Neural cell (in vitro differentiated cells): ENCODE measurements at regions not wholly inside any gene's neighbourhood (a gene's known extent, or its start where the extent isn't known, plus 50 kb on each side); places are given as distances from the start of the nearest gene placed in this dataset.

Experiments used
- H2AFZ ChIP-seq: fragments of 200-600, 300-800 bp; sonication (generic), shearing (Covaris generic); 2 replicates; pipeline ENCODE4 v1.6.0; 2014; ENCODE audit warnings: low read depth, mild to moderate bottlenecking, antibody characterized with exemption, low read length, moderate library complexity
- H3F3A ChIP-seq: fragments of 200-600 bp; shearing (Covaris generic); 2 replicates; pipeline ENCODE4 v1.6.1; 2016; ENCODE audit warnings: mild to moderate bottlenecking, moderate library complexity, mixed read lengths, antibody characterized with exemption, low read length; ENCODE audit not compliant: insufficient read depth, poor library complexity, severe bottlenecking
- H3K27ac ChIP-seq: fragments of 200-600, 300-800 bp; sonication (generic), shearing (Covaris generic); 2 replicates; pipeline ENCODE4 v1.5.1; 2014; ENCODE audit warnings: mild to moderate bottlenecking, low read length, moderate library complexity
- H3K27me3 ChIP-seq: fragments of 300-800, 200-600 bp; sonication (generic), shearing (Covaris generic); 2 replicates; pipeline ENCODE4 v1.6.0; 2014; ENCODE audit warnings: mild to moderate bottlenecking, low read depth, low read length, moderate library complexity; ENCODE audit not compliant: insufficient read depth
- H3K36me3 ChIP-seq: fragments of 300-800, 200-600 bp; sonication (generic), shearing (Covaris generic); 2 replicates; pipeline ENCODE4 v1.5.1; 2014; ENCODE audit warnings: mild to moderate bottlenecking, antibody characterized with exemption, low read length, moderate library complexity; ENCODE audit not compliant: insufficient read depth
- H3K4me2 ChIP-seq: fragments of 300-800, 200-600 bp; sonication (generic), shearing (Covaris generic); 2 replicates; pipeline ENCODE4 v1.6.0; 2014; ENCODE audit warnings: mild to moderate bottlenecking, low read length
- H3K4me3 ChIP-seq: fragments of 300-800, 200-600 bp; sonication (generic), shearing (Covaris generic); 2 replicates; pipeline ENCODE4 v1.5.1; 2014; ENCODE audit warnings: mild to moderate bottlenecking, low read length, moderate library complexity
- H3K79me2 ChIP-seq: fragments of 200-600 bp; shearing (Covaris generic); replicated peaks from 2 replicates; pipeline ENCODE4 v1.6.0; 2014; ENCODE audit warnings: mild to moderate bottlenecking, low read length, moderate library complexity; ENCODE audit not compliant: insufficient read depth
- H3K9ac ChIP-seq: fragments of 300-800, 200-600 bp; sonication (generic), shearing (Covaris generic); 2 replicates; pipeline ENCODE4 v1.6.1; 2016; ENCODE audit warnings: mild to moderate bottlenecking, low read length, mixed read lengths
- H3K9me2 ChIP-seq: fragments of 200-600 bp; shearing (Covaris generic); 2 replicates; pipeline ENCODE4 v1.6.1; 2016; ENCODE audit warnings: mild to moderate bottlenecking, low read length, mixed read lengths; ENCODE audit not compliant: insufficient read depth
- H3K9me3 ChIP-seq: fragments of 200-600, 300-800 bp; sonication (generic), shearing (Covaris generic); 2 replicates; pipeline ENCODE4 v1.6.1; 2016; ENCODE audit warnings: mild to moderate bottlenecking, mixed run types, low read length, moderate library complexity, mixed read lengths
- H4K20me1 ChIP-seq: fragments of 200-600 bp; shearing (Covaris generic); 2 replicates; pipeline ENCODE4 v1.6.1; 2016; ENCODE audit warnings: mild to moderate bottlenecking, mixed run types; ENCODE audit not compliant: insufficient read depth
- EP300 ChIP-seq: fragments of 450-650 bp; conservative IDR thresholded peaks from 2 replicates; pipeline ENCODE4 v1.6.1; 2014; ENCODE audit warnings: antibody characterized with exemption, mild to moderate bottlenecking, moderate library complexity; ENCODE audit not compliant: poor library complexity, severe bottlenecking
- EZH2 ChIP-seq: fragments of 200-600, 300-800 bp; shearing (Covaris generic), sonication (generic); IDR thresholded peaks from 2 replicates; pipeline ENCODE4 v1.6.1; 2014; ENCODE audit warnings: antibody characterized with exemption, low read length, borderline replicate concordance, mild to moderate bottlenecking; ENCODE audit not compliant: insufficient read depth, poor library complexity, severe bottlenecking
- MXI1 ChIP-seq: fragments of 450-650 bp; conservative IDR thresholded peaks from 2 replicates; pipeline ENCODE4 v1.6.1; 2014; ENCODE audit warnings: antibody characterized with exemption, mild to moderate bottlenecking; ENCODE audit not compliant: poor library complexity, severe bottlenecking
- POLR2AphosphoS5 ChIP-seq: IDR thresholded peaks from 2 replicates; pipeline ENCODE4 v1.6.1; 2012
- RAD21 ChIP-seq: fragments of 450-650 bp; conservative IDR thresholded peaks from 2 replicates; pipeline ENCODE4 v1.6.1; 2014; ENCODE audit warnings: antibody characterized with exemption, mild to moderate bottlenecking, moderate library complexity
- SMC3 ChIP-seq: fragments of 450-650 bp; conservative IDR thresholded peaks from 2 replicates; pipeline ENCODE4 v1.6.1; 2014; ENCODE audit warnings: antibody characterized with exemption, mild to moderate bottlenecking, moderate library complexity; ENCODE audit not compliant: poor library complexity
- TAF1 ChIP-seq: IDR thresholded peaks from 2 replicates; pipeline ENCODE4 v1.6.1; 2012; ENCODE audit warnings: low read depth
- TF ChIP-seq, protein P1 (sequence below): IDR thresholded peaks from 2 replicates; pipeline ENCODE4 v1.6.1; 2012; ENCODE audit warnings: borderline replicate concordance
- TF ChIP-seq, protein P2 (sequence below): fragments of 450-650 bp; IDR thresholded peaks from 2 replicates; pipeline ENCODE4 v1.5.1; 2014; ENCODE audit warnings: antibody characterized with exemption, mild to moderate bottlenecking, moderate library complexity; ENCODE audit not compliant: poor library complexity, severe bottlenecking

DNA sequence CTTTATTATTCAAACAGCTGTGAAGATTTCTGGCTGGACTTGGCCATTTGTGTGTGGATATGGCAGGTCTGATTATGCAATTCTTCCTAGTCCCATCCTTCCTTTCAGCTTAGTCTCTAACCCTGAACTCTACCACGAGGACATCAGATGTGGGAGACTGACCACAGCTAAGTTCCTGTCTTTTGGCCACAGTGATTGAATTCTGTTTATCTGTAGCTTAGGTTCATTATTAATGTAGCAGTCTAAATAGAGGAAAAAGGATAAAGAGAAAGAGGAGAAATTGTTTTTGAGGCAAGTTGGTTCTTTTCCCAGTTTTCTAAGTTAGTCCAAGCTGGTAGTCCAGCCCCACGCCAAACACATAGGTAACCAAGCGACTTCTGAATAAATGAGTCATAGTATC, 598.9 kb downstream of the RFPL4B start:
- no peak overlapping the region for H3K9ac ChIP-seq
- H3K27ac ChIP-seq, result no peak overlapping the region
- no peak overlapping the region for H2AFZ ChIP-seq
- H3F3A ChIP-seq, result no peaks in the 10 kb centered on the region
- H3K79me2 ChIP-seq, result no peaks in the 10 kb centered on the region
- TF ChIP-seq POLR2AphosphoS5, result no peak
- no peak for TF ChIP-seq MXI1
- TF ChIP-seq RAD21, result no peak
- TF ChIP-seq EP300, result no peak
- no peaks in the 10 kb centered on the region for H3K36me3 ChIP-seq
- H3K9me3 ChIP-seq, result no peaks in the 10 kb centered on the region
- no peaks in the 10 kb centered on the region for H4K20me1 ChIP-seq
- no peaks in the 10 kb centered on the region for H3K27me3 ChIP-seq
- no peak overlapping the region for H3K4me2 ChIP-seq
- no peak overlapping the region for H3K4me3 ChIP-seq
- H3K9me2 ChIP-seq, result no peaks in the 10 kb centered on the region

DNA sequence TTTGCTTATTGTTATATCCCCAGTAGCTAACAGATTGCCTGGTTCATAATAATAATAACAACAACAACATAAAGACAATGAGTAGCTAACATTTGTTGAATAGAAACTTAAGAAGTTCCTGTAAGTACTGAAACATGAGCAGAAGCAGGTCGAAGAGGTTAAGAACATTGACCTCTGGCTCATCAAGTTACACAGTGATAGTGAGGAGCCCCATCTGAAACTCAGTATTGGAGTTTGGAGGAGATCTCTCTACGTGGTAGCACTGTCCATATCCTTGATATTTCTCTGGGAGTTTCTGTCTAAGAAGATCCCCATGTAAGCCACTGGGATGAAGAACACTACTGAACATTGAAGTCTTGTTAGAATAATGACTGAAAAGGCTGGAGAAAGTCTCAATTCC, 600.4 kb downstream of the RFPL4B start:
- no peaks in the 10 kb centered on the region for H3K27me3 ChIP-seq
- no peaks in the 10 kb centered on the region for H3K36me3 ChIP-seq
- TF ChIP-seq EZH2 (no peak), EP300 (no peak), SMC3 (no peak), TAF1 (no peak), POLR2AphosphoS5 (no peak), RAD21 (no peak), MXI1 (no peak)
- TF ChIP-seq, protein P1, sequence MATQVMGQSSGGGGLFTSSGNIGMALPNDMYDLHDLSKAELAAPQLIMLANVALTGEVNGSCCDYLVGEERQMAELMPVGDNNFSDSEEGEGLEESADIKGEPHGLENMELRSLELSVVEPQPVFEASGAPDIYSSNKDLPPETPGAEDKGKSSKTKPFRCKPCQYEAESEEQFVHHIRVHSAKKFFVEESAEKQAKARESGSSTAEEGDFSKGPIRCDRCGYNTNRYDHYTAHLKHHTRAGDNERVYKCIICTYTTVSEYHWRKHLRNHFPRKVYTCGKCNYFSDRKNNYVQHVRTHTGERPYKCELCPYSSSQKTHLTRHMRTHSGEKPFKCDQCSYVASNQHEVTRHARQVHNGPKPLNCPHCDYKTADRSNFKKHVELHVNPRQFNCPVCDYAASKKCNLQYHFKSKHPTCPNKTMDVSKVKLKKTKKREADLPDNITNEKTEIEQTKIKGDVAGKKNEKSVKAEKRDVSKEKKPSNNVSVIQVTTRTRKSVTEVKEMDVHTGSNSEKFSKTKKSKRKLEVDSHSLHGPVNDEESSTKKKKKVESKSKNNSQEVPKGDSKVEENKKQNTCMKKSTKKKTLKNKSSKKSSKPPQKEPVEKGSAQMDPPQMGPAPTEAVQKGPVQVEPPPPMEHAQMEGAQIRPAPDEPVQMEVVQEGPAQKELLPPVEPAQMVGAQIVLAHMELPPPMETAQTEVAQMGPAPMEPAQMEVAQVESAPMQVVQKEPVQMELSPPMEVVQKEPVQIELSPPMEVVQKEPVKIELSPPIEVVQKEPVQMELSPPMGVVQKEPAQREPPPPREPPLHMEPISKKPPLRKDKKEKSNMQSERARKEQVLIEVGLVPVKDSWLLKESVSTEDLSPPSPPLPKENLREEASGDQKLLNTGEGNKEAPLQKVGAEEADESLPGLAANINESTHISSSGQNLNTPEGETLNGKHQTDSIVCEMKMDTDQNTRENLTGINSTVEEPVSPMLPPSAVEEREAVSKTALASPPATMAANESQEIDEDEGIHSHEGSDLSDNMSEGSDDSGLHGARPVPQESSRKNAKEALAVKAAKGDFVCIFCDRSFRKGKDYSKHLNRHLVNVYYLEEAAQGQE, result no peak
- TF ChIP-seq, protein P2, sequence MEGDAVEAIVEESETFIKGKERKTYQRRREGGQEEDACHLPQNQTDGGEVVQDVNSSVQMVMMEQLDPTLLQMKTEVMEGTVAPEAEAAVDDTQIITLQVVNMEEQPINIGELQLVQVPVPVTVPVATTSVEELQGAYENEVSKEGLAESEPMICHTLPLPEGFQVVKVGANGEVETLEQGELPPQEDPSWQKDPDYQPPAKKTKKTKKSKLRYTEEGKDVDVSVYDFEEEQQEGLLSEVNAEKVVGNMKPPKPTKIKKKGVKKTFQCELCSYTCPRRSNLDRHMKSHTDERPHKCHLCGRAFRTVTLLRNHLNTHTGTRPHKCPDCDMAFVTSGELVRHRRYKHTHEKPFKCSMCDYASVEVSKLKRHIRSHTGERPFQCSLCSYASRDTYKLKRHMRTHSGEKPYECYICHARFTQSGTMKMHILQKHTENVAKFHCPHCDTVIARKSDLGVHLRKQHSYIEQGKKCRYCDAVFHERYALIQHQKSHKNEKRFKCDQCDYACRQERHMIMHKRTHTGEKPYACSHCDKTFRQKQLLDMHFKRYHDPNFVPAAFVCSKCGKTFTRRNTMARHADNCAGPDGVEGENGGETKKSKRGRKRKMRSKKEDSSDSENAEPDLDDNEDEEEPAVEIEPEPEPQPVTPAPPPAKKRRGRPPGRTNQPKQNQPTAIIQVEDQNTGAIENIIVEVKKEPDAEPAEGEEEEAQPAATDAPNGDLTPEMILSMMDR, result no peak
- H3K9me2 ChIP-seq, result no peaks in the 10 kb centered on the region
- no peak overlapping the region for H3K4me3 ChIP-seq
- H3K27ac ChIP-seq, result no peak overlapping the region
- no peaks in the 10 kb centered on the region for H3K79me2 ChIP-seq
- H3F3A ChIP-seq, result no peaks in the 10 kb centered on the region
- no peak overlapping the region for H3K4me2 ChIP-seq
- no peaks in the 10 kb centered on the region for H3K9me3 ChIP-seq
- no peaks in the 10 kb centered on the region for H4K20me1 ChIP-seq
- no peak overlapping the region for H2AFZ ChIP-seq
- H3K9ac ChIP-seq, result no peak overlapping the region

DNA sequence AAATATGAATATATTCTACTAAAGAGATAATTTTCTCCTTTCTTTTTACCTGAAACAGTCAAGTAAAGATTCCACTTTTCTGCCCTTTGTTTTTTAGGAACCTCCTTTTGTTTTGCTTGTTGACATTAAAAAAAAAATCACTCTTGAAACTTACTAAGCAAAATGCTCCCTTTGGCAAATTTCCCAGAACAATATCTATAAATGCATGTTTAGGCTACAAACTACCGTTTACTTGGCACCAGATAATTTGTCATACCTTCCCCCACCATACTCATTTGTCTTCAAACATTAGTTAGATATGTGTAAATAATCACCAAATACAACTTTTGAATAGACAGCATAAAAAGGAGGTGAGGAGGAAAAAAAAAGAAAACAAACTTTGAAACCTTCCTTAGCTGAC, 604.7 kb downstream of the RFPL4B start:
- no peak overlapping the region for H3K4me2 ChIP-seq
- no peak overlapping the region for H3K4me3 ChIP-seq
- TF ChIP-seq RAD21 (no peak), MXI1 (no peak), EP300 (no peak), SMC3 (no peak), TAF1 (no peak), EZH2 (no peak), POLR2AphosphoS5 (no peak)
- TF ChIP-seq, protein P2, result no peak
- TF ChIP-seq, protein P1, result no peak
- no peak overlapping the region for H3K27ac ChIP-seq
- H3K36me3 ChIP-seq, result no peaks in the 10 kb centered on the region
- no peak overlapping the region for H3K9ac ChIP-seq
- H3K9me2 ChIP-seq, result no peaks in the 10 kb centered on the region
- no peak overlapping the region for H2AFZ ChIP-seq
- H3F3A ChIP-seq, result no peaks in the 10 kb centered on the region
- no peaks in the 10 kb centered on the region for H3K27me3 ChIP-seq
- no peaks in the 10 kb centered on the region for H4K20me1 ChIP-seq
- H3K79me2 ChIP-seq, result no peaks in the 10 kb centered on the region
- no peaks in the 10 kb centered on the region for H3K9me3 ChIP-seq
